BLaER1 treated with 17β-estradiol and CSF1 and Interleukin-3, amounts not matched to agents 10 nM and 100 nM (cell line): ENCODE measurements at regions not wholly inside any gene's neighbourhood (a gene's known extent, or its start where the extent isn't known, plus 50 kb on each side); places are given as distances from the start of the nearest gene placed in this dataset.
"Not testable (repeated sequence)": the region's sequence is repeated elsewhere in the genome, so short reads cannot be mapped to it uniquely, and the experiment has no call there.

ENCODE experiments used
- H3K27ac ChIP-seq, 11 experiments: shearing (Covaris generic); formaldehyde crosslinking; 2 replicates each; pipeline ENCODE4 v1.8.1; 2022
- H3K27me3 ChIP-seq, 11 experiments: shearing (Covaris generic); formaldehyde crosslinking; 2 replicates each; pipeline ENCODE4 v1.8.1; 2022
- H3K36me3 ChIP-seq, 11 experiments: shearing (Covaris generic); formaldehyde crosslinking; 2 replicates each; pipeline ENCODE4 v1.8.1; 2022
- H3K4me1 ChIP-seq, 10 experiments: shearing (Covaris generic); formaldehyde crosslinking; 2 replicates each; pipeline ENCODE4 v1.8.1; 2022
- H3K4me2 ChIP-seq, 11 experiments: shearing (Covaris generic); formaldehyde crosslinking; 2 replicates each; pipeline ENCODE4 v1.8.1; 2022
- H3K4me3 ChIP-seq, 10 experiments: shearing (Covaris generic); formaldehyde crosslinking; 2 replicates each; pipeline ENCODE4 v1.8.1; 2022
- H3K9ac ChIP-seq, 11 experiments: shearing (Covaris generic); formaldehyde crosslinking; 2 replicates each; pipeline ENCODE4 v1.8.1; 2022
- H3K9me3 ChIP-seq, 11 experiments: shearing (Covaris generic); formaldehyde crosslinking; replicated peaks in 1 of 11; 2 replicates each; pipeline ENCODE4 v1.8.1; 2022
- H4K20me1 ChIP-seq, 11 experiments: shearing (Covaris generic); formaldehyde crosslinking; 2 replicates each; pipeline ENCODE4 v1.8.1; 2022
- Cebpa-rat ChIP-seq, 11 experiments: shearing (Covaris generic); IDR thresholded peaks; 2 replicates each; pipeline ENCODE4 v1.8.1; 2022

DNA sequence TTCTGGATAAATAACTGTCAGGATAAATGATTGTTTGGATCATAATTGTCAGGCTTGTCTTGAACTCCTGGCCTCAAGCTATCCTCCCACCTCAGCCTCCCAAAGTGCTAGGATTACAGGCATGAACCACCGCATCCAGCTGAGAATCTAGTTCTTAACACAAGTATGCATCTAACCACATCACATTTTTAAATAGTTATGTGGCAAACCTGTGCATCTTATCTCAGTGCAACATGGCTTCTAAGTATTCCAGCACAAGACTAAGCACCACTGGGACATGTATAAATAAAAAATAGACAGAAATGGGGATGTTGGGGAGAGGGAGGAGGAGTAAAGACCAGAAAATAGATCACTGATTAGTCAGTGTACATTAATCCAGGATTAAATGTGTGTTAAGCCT is 74.7 kb upstream of the TBL1X start:
- no peaks in the 10 kb centered on the region for H3K27me3 ChIP-seq
- no peaks in the 10 kb centered on the region for H4K20me1 ChIP-seq
- peaks cover 8 to 18% (median 14%) of the 10 kb centered on the region in 10 experiments for H3K4me1 ChIP-seq
- TF ChIP-seq Cebpa-rat (IDR thresholded peaks at IDR 0.05) = no peak
- H3K4me3 ChIP-seq = no peak overlapping the region
- no peak overlapping the region for H3K9ac ChIP-seq
- peak overlapping the region in 5 of 11 experiments; percentile 40 to 54 (median 46); a peak in 7 of 22 replicates for H3K27ac ChIP-seq
- H3K4me2 ChIP-seq = peak overlapping the region in 8 of 11 experiments; percentile 35 to 73 (median 61); a peak in 14 of 22 replicates
- peaks cover 31 to 70% (median 49%) of the 10 kb centered on the region in 11 experiments; a peak in 21 of 22 replicates for H3K9me3 ChIP-seq
- no peaks in the 10 kb centered on the region; a peak in 1 of 22 replicates for H3K36me3 ChIP-seq

DNA sequence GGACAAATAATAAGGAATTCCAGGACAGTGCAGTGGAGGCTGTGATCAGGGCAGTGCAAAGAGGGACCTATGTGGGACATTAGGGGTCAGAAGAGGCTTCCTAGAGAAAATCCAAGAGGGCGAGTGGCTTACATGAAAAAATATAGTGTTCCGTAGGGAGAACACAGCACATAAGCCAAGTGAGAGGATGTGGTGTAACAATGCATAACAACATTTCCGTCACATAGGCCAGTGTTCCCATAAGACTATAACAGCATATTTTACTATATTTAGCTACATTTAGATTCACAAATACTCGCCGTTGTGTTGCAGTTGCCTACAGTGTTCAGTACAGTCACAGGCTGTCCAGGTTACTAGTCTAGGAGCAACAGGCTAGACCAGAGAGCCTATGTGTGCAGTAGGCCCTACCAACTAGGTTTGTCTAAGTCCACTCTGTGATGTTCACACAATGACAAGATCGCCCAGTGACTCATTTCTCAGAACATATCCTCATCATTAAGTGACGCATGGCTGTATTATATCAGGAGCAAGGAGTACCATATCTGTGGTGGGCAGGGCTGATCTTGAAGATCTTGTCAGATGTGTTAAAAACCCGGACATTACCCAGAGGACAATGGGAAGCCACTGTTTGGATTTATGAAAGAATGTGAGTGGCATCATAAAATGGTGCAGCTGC is 74.0 kb upstream of the TBL1X start:
- Histone ChIP-seq H3K9ac (peak overlapping the region in 1 of 11 experiments; percentile 23; a peak in 1 of 22 replicates), H3K4me3 (no peak overlapping the region), H3K36me3 (no peaks in the 10 kb centered on the region; a peak in 1 of 22 replicates), H3K4me2 (peak overlapping the region; percentile 35 to 73 (median 58); a peak in 21 of 22 replicates), H3K9me3 (peaks cover 31 to 70% (median 49%) of the 10 kb centered on the region in 11 experiments; a peak in 21 of 22 replicates), H3K27ac (peak overlapping the region in 9 of 11 experiments; percentile 4 to 64 (median 46); a peak in 14 of 22 replicates), H4K20me1 (no peaks in the 10 kb centered on the region), H3K27me3 (no peaks in the 10 kb centered on the region), H3K4me1 (peaks cover 11 to 24% (median 20%) of the 10 kb centered on the region in 10 experiments)
- no peak for TF ChIP-seq Cebpa-rat (IDR thresholded peaks at IDR 0.05)

DNA sequence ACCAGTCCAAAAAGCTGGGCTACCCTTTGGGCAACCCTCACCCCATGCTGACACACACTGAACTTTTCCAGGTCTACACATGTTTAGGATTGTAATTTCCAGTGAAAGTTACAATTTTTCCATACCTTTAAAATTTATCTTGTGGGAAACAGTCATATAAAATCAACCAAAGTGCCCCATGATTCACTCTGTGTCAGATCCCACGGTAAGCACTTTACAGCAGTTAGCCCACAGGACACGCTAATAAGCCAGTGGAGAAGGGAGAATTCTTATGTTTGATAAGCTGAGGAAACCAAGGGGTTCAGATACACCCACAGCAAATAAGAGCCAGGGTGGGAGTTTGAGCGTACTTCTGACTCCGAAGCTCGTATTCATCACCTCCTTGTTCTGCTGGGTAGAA is 72.4 kb upstream of the TBL1X start:
- H3K9me3 ChIP-seq = peaks cover 31 to 75% (median 50%) of the 10 kb centered on the region in 11 experiments; a peak in 21 of 22 replicates
- no peak overlapping the region for H3K4me2 ChIP-seq
- H3K36me3 ChIP-seq = no peaks in the 10 kb centered on the region; a peak in 1 of 22 replicates
- TF ChIP-seq Cebpa-rat (IDR thresholded peaks at IDR 0.05) = no peak
- no peaks in the 10 kb centered on the region for H3K27me3 ChIP-seq
- peaks cover 16 to 38% (median 31%) of the 10 kb centered on the region in 10 experiments for H3K4me1 ChIP-seq
- no peak overlapping the region for H3K9ac ChIP-seq
- H3K27ac ChIP-seq = no peak overlapping the region
- no peak overlapping the region for H3K4me3 ChIP-seq
- no peaks in the 10 kb centered on the region for H4K20me1 ChIP-seq

DNA sequence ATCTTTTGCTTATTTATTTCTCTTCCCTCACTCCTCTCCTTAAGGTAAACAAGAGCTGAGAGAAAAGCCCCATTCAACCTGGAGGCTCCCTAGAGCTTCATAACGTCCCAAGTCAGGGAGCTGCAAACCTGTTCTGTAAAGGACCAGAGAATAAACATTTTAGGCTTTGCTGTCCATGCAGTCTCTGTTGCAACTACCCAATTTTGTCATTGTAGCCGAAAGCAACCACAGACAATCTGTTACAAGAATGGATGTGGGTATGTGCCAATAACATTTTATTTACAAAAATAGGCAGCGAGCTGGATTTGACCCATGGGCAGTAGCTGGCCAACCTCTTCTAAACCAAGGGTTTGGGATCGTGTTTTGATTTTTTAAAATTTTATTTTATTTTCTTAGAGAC is 71.3 kb upstream of the TBL1X start:
- Histone ChIP-seq H3K27me3 (no peaks in the 10 kb centered on the region), H4K20me1 (no peaks in the 10 kb centered on the region), H3K4me3 (no peak overlapping the region), H3K4me2 (no peak overlapping the region), H3K4me1 (peaks cover 16 to 38% (median 31%) of the 10 kb centered on the region in 10 experiments), H3K9me3 (peaks cover 33 to 83% (median 55%) of the 10 kb centered on the region in 11 experiments), H3K27ac (no peak overlapping the region), H3K9ac (no peak overlapping the region), H3K36me3 (no peaks in the 10 kb centered on the region; a peak in 1 of 22 replicates)
- TF ChIP-seq Cebpa-rat (IDR thresholded peaks at IDR 0.05) = no peak

DNA sequence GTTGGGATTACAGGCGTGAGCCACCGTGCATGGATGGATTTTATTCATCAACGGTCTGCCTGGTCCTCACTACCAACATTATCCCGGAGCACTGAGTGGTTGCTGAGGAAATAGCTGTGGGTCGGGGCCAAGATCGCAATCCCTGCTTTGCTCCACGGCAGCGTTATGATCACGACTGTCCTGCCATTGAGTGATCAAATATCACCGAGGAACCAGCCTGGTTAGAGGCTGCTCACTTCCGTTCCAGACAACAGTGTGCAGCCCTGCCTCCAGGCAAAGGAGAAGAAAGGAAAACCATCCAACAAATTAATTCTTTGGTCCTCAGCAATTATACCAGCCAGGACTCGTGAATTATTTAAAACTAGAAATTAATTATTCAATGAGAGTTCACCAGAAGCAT is 70.6 kb upstream of the TBL1X start:
- no peak overlapping the region for H3K27ac ChIP-seq
- no peak overlapping the region for H3K4me3 ChIP-seq
- no peaks in the 10 kb centered on the region for H4K20me1 ChIP-seq
- peaks cover 16 to 38% (median 31%) of the 10 kb centered on the region in 10 experiments for H3K4me1 ChIP-seq
- H3K27me3 ChIP-seq = no peaks in the 10 kb centered on the region
- no peak for TF ChIP-seq Cebpa-rat (IDR thresholded peaks at IDR 0.05)
- peaks cover 37 to 83% (median 59%) of the 10 kb centered on the region in 11 experiments for H3K9me3 ChIP-seq
- H3K4me2 ChIP-seq = no peak overlapping the region
- H3K9ac ChIP-seq = no peak overlapping the region
- no peaks in the 10 kb centered on the region; a peak in 1 of 22 replicates for H3K36me3 ChIP-seq

DNA sequence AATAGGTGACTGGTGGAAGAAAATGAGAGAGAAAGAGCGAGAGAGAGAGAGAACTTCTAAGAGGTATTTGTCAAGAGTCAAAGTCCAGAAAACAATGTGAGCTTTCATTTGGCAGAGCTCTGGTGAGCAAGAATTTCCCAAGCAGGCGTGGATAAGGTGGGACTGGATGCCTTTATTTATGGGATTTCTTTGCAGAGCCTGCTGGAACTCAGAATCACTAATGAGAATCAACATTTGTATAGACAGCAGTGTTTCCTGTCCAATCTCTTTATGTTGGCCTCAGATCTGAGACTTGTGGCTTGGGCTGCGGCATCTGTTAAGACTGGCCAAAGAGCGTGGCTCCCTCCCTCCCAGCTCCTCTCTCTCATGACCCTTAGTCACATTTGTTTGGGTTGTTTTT is 67.9 kb upstream of the TBL1X start:
- no peaks in the 10 kb centered on the region; a peak in 1 of 22 replicates for H3K36me3 ChIP-seq
- H3K4me2 ChIP-seq = peak overlapping the region in 5 of 11 experiments; percentile 19 to 44 (median 22); a peak in 3 of 22 replicates
- peaks cover 6 to 20% (median 16%) of the 10 kb centered on the region in 10 experiments; a peak in 17 of 20 replicates for H3K4me1 ChIP-seq
- H4K20me1 ChIP-seq = no peaks in the 10 kb centered on the region
- TF ChIP-seq Cebpa-rat (IDR thresholded peaks at IDR 0.05) = no peak
- no peak overlapping the region for H3K27ac ChIP-seq
- H3K4me3 ChIP-seq = no peak overlapping the region
- H3K27me3 ChIP-seq = no peaks in the 10 kb centered on the region
- peaks cover 19 to 83% (median 60%) of the 10 kb centered on the region in 11 experiments for H3K9me3 ChIP-seq
- no peak overlapping the region for H3K9ac ChIP-seq

DNA sequence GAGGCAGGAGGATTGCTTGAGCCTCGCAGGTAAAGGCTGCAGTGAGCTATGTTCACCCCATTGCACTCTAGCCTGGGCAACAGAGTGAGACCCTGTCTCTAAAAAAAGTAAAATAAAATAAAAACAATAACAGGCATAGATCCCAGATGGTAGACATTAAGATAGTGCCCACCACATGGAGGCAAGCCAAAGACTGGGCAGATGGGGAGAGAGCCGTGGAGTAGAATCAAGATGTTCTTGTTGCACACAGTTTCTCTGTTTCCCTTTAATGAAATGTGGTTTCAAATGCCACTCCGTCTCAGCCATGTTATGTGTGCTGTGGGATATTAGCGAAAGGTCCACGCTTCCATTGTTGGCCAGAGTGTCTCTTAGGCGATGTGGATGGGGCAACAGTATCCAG is 63.8 kb upstream of the TBL1X start:
- H3K9ac ChIP-seq = no peak overlapping the region
- H3K36me3 ChIP-seq = peaks cover 0 to 5% (median 0%) of the 10 kb centered on the region in 11 experiments; a peak in 1 of 22 replicates
- peaks cover 3 to 15% (median 10%) of the 10 kb centered on the region in 10 experiments; a peak in 15 of 20 replicates for H3K4me1 ChIP-seq
- no peak overlapping the region for H3K27ac ChIP-seq
- no peak overlapping the region for H3K4me3 ChIP-seq
- H4K20me1 ChIP-seq = no peaks in the 10 kb centered on the region
- TF ChIP-seq Cebpa-rat (IDR thresholded peaks at IDR 0.05) = no peak
- H3K9me3 ChIP-seq = peaks cover 44 to 91% (median 72%) of the 10 kb centered on the region in 11 experiments
- H3K4me2 ChIP-seq = no peak overlapping the region
- H3K27me3 ChIP-seq = no peaks in the 10 kb centered on the region

DNA sequence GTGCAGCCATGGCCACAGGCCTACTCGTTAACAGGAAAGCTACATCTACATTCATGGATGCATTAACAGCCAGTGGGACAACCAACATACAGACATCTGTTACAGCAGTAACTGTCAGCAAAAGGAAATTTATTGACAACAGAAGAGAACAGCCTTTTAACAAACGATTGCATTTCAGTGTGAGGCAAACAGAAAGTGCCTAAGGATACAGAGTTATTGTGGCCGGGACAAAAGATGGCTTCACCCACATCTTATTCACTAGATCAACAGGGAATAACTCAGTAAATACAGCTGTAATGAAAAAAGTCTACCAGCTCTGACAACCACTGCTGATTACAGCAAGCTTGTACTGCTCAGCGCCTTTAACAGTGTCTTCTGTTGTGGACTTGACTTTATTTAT is 61.5 kb upstream of the TBL1X start:
- Histone ChIP-seq H3K27ac (no peak overlapping the region), H3K4me1 (0 out of 20 replicates have a peak, but pooled peaks cover 0 to 3% (median 0%) of the 10 kb centered on the region in 10 experiments), H3K9me3 (peaks cover 57 to 98% (median 86%) of the 10 kb centered on the region in 11 experiments), H3K36me3 (peaks cover 0 to 5% (median 0%) of the 10 kb centered on the region in 11 experiments; a peak in 2 of 22 replicates), H4K20me1 (no peaks in the 10 kb centered on the region), H3K4me3 (no peak overlapping the region), H3K27me3 (no peaks in the 10 kb centered on the region), H3K9ac (no peak overlapping the region), H3K4me2 (no peak overlapping the region)
- TF ChIP-seq Cebpa-rat (IDR thresholded peaks at IDR 0.05) = no peak

DNA sequence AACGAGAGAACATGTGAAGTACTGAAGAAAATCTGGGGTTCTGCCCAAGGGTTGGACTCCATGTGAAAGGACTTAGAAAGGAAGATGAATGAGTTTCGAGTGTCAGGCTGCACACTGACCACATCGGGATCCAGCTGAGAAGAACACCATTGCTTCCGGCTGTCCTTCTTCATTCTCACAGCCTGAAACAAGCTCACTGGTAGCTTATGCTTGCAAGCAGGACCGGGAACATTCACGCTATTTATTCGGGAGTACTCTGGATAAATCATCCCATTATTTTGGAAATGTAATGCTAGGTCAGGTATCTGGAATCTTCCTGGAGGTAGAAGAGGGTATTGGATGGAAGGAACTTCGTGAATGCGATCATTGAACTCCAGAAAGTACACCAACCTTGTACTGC is 59.2 kb upstream of the TBL1X start:
- peak overlapping the region in 1 of 11 experiments; percentile 3; a peak in 1 of 22 replicates for H3K27ac ChIP-seq
- not testable (repeated sequence) for H4K20me1 ChIP-seq, H3K36me3 ChIP-seq, H3K4me2 ChIP-seq, H3K27me3 ChIP-seq, H3K9ac ChIP-seq, H3K4me1 ChIP-seq
- peaks cover 55 to 92% (median 76%) of the 10 kb centered on the region in 11 experiments for H3K9me3 ChIP-seq
- H3K4me3 ChIP-seq = peak overlapping the region in 3 of 10 experiments; percentile 0 to 1 (median 0); a peak in 3 of 20 replicates

DNA sequence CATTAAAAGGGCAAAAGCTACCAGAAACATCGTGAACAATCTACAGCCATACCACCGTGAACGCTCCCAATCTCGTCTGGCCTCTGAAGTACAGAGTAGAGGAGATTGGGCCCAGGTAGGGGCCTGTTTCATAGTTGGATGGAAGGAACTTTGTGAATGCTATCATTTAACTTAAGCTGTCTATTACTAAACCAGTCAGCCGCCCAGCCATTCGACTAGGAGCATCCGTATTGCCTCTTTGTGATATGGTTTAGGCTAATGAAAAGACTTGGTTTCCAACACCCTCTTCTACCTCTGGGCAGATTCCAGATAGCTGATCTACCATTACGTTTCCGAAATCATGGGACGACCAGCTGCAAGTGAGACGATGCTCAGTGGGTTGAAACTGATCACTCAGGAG is 54.0 kb upstream of the TBL1X start:
- peaks cover 42 to 79% (median 63%) of the 10 kb centered on the region in 11 experiments for H3K9me3 ChIP-seq
- not testable (repeated sequence) for H4K20me1 ChIP-seq

DNA sequence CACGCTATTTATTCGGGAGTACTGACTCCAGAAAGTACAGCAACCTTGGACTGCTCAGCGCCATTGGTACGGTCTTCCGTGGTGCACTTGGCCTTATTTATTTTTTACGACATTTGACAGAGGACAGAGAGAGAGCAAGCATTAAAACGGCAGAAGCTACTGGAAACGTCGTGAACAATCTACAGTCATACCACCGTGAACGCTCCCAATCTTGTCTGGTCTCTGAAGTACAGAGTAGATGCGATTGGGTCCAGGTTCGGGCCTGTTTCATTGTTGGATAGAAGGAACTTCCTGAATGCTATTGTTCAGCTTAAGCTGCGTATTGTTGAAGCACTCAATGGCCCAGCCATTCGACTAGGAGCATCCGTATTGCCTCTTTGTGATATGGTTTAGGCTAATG is 53.2 kb upstream of the TBL1X start:
- H4K20me1 ChIP-seq, H3K4me3 ChIP-seq, H3K27me3 ChIP-seq, H3K9ac ChIP-seq, H3K36me3 ChIP-seq, H3K4me1 ChIP-seq, H3K4me2 ChIP-seq, H3K27ac ChIP-seq: not testable (repeated sequence)
- peaks cover 36 to 71% (median 56%) of the 10 kb centered on the region in 11 experiments for H3K9me3 ChIP-seq

More for the DNA sequence above, 54.0 kb upstream of the TBL1X start:
- H3K36me3 ChIP-seq, H3K4me1 ChIP-seq, H3K27me3 ChIP-seq, H3K4me3 ChIP-seq, H3K9ac ChIP-seq, H3K4me2 ChIP-seq: not testable (repeated sequence)
- peak overlapping the region in 1 of 11 experiments; percentile 40; a peak in 1 of 22 replicates for H3K27ac ChIP-seq
